Glutamatergic neuron (in vitro differentiated cells): ENCODE measurements at regions not wholly inside any gene's neighbourhood (a gene's known extent, or its start where the extent isn't known, plus 50 kb on each side); places are given as distances from the start of the nearest gene placed in this dataset.

Experiments used
- DNase-seq: peaks from one replicate; pipeline ENCODE4 v3.0.0; 2022
- H3K27ac Mint-ChIP-seq: one replicate; pipeline ENCODE4 v1.8.0; 2020; ENCODE audit warnings: mild to moderate bottlenecking, mixed read lengths, inconsistent platforms; ENCODE audit not compliant: unreplicated experiment
- H3K27me3 Mint-ChIP-seq: one replicate; pipeline ENCODE4 v1.8.0; 2020; ENCODE audit warnings: mild to moderate bottlenecking, moderate library complexity, mixed read lengths, inconsistent platforms; ENCODE audit not compliant: unreplicated experiment
- H3K36me3 Mint-ChIP-seq: one replicate; pipeline ENCODE4 v1.8.0; 2020; ENCODE audit warnings: mild to moderate bottlenecking, mixed read lengths, inconsistent platforms; ENCODE audit not compliant: unreplicated experiment
- H3K4me1 Mint-ChIP-seq: one replicate; pipeline ENCODE4 v1.8.0; 2020; ENCODE audit warnings: mild to moderate bottlenecking, low read depth, mixed read lengths, inconsistent platforms; ENCODE audit not compliant: unreplicated experiment
- H3K4me3 Mint-ChIP-seq: one replicate; pipeline ENCODE4 v1.8.0; 2020; ENCODE audit warnings: mild to moderate bottlenecking, mixed read lengths, inconsistent platforms; ENCODE audit not compliant: unreplicated experiment
- H3K9me3 Mint-ChIP-seq: one replicate; pipeline ENCODE4 v1.8.0; 2020; ENCODE audit warnings: mild to moderate bottlenecking, moderate library complexity, mixed read lengths, inconsistent platforms; ENCODE audit not compliant: unreplicated experiment
- TF ChIP-seq, protein P1 (sequence below): fragments of 200-600 bp; sonication (generic); IDR thresholded peaks from one replicate; pipeline ENCODE4 v1.5.0; 2021; ENCODE audit not compliant: partially characterized antibody, unreplicated experiment

- no peak overlapping the region for H3K27ac Mint-ChIP-seq
- H3K27me3 Mint-ChIP-seq = no peaks in the 10 kb centered on the region
- H3K36me3 Mint-ChIP-seq = no peaks in the 10 kb centered on the region
- peaks cover 4% of the 10 kb centered on the region for H3K4me1 Mint-ChIP-seq
- TF ChIP-seq, protein P1, sequence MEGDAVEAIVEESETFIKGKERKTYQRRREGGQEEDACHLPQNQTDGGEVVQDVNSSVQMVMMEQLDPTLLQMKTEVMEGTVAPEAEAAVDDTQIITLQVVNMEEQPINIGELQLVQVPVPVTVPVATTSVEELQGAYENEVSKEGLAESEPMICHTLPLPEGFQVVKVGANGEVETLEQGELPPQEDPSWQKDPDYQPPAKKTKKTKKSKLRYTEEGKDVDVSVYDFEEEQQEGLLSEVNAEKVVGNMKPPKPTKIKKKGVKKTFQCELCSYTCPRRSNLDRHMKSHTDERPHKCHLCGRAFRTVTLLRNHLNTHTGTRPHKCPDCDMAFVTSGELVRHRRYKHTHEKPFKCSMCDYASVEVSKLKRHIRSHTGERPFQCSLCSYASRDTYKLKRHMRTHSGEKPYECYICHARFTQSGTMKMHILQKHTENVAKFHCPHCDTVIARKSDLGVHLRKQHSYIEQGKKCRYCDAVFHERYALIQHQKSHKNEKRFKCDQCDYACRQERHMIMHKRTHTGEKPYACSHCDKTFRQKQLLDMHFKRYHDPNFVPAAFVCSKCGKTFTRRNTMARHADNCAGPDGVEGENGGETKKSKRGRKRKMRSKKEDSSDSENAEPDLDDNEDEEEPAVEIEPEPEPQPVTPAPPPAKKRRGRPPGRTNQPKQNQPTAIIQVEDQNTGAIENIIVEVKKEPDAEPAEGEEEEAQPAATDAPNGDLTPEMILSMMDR = no peak
- no peaks in the 10 kb centered on the region for H3K9me3 Mint-ChIP-seq
- H3K4me3 Mint-ChIP-seq = no peak overlapping the region
- DNase-seq = no peak
Observed at GRCh38 chr12:107564946-107565345, 120.7 kb upstream of the PWP1 start.

DNA sequence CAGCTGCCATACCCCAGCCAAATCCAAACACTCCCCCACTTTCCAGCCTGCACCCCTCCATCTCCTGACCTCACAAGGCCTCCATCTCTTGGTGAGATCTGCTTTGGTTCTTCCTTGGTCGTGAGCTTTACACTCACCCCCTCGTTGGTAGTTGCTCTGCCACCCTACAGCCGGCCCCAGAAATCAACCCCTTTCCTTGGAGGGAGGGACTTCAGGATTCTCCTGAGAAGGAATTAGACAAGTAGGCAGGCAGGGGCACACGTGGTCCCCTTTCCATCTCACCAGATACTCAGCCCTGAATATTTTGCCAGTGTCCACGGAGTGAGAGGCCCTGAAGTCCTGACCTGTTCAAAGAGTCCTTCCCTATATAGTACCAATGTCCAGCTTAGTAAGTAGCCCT is 120.0 kb upstream of the PWP1 start:
- Mint-ChIP-seq H3K9me3 (no peaks in the 10 kb centered on the region), H3K4me3 (no peak overlapping the region)
- TF ChIP-seq, protein P1 = no peak

DNA sequence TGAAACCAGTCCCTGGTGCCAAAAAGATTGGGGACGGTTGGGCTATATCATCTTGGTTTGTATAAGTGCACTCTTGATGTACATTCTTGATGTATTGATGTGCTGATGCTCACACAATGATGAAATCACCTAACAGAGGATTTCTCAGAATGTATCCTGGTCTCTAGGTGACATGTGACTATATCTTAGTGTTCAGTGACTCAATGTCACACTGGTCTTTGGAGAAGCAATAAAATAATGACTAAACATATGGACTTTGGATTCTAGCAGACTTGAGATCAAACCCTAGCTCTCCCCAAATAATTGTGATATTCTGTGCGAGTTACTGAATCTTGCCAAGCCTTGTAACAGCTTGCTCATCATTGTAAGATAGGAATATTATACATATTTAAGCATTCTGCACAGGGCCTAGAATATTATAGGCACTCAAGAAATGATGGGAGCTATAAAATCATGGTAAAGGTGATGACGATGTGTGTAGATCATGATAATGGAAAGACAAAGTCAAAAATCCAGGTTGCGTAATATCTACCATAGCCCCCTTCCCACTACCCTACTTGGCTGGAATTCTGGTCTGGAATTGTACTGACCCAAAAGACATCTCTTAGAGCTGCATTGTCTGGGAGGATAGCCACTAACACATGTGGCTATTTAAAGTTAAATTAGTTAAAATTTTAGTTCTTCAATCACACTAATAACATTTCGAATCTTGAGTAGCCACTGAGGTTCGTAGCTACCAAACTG is 117.6 kb upstream of the PWP1 start:
- Mint-ChIP-seq H3K36me3 (no peaks in the 10 kb centered on the region), H3K27ac (no peak overlapping the region), H3K27me3 (peaks cover 2% of the 10 kb centered on the region), H3K4me3 (no peak overlapping the region), H3K4me1 (no peaks in the 10 kb centered on the region), H3K9me3 (no peaks in the 10 kb centered on the region)
- no peak for DNase-seq
- TF ChIP-seq, protein P1 = no peak

More for the DNA sequence above, 120.0 kb upstream of the PWP1 start:
- DNase-seq = no peak
- Mint-ChIP-seq H3K4me1 (no peaks in the 10 kb centered on the region), H3K27me3 (no peaks in the 10 kb centered on the region), H3K27ac (no peak overlapping the region), H3K36me3 (no peaks in the 10 kb centered on the region)

- no peaks in the 10 kb centered on the region for H3K36me3 Mint-ChIP-seq
Observed at GRCh38 chr12:107568718-107569117, 116.9 kb upstream of the PWP1 start.

GRCh38 chr12:107570721-107571120 is 114.9 kb upstream of the PWP1 start:
- Mint-ChIP-seq H3K9me3 (no peaks in the 10 kb centered on the region), H3K4me3 (no peak overlapping the region), H3K36me3 (no peaks in the 10 kb centered on the region), H3K27ac (no peak overlapping the region), H3K27me3 (peaks cover 2% of the 10 kb centered on the region), H3K4me1 (no peaks in the 10 kb centered on the region)
- TF ChIP-seq, protein P1 = no peak
- no peak for DNase-seq

More at GRCh38 chr12:107568718-107569117, 116.9 kb upstream of the PWP1 start:
- H3K4me1 Mint-ChIP-seq = no peaks in the 10 kb centered on the region
- DNase-seq = no peak
- TF ChIP-seq, protein P1 = no peak
- H3K4me3 Mint-ChIP-seq = no peak overlapping the region
- H3K27ac Mint-ChIP-seq = no peak overlapping the region
- no peaks in the 10 kb centered on the region for H3K9me3 Mint-ChIP-seq
- H3K27me3 Mint-ChIP-seq = peaks cover 2% of the 10 kb centered on the region
